ENCODE measurements at regions not wholly inside any gene's neighbourhood (a gene's known extent, or its start where the extent isn't known, plus 50 kb on each side); places are given as distances from the start of the nearest gene placed in this dataset.

DNA sequence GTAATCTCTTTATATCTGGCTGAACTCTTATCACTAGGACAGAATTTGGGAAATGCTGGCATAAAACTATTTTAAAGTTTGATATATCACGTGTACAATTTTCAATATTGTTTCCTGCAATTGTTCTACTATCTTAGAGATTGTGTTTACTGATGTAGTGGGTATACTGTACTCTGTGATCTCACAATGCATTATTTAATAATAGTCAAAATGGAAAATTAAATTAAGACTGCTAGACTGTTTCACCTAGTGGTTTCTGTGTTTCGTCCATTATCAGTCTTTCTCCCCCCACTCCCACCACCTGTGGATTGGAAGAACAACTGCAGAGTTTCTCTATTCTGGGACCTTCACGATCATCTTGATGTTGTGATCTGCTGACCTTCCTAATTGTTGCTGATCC lies 449.2 kb upstream of the SLC10A2 start:
- ChIA-PET POLR2A (no interaction called here), CTCF (no interaction called here)
- TF ChIP-seq, protein P1, sequence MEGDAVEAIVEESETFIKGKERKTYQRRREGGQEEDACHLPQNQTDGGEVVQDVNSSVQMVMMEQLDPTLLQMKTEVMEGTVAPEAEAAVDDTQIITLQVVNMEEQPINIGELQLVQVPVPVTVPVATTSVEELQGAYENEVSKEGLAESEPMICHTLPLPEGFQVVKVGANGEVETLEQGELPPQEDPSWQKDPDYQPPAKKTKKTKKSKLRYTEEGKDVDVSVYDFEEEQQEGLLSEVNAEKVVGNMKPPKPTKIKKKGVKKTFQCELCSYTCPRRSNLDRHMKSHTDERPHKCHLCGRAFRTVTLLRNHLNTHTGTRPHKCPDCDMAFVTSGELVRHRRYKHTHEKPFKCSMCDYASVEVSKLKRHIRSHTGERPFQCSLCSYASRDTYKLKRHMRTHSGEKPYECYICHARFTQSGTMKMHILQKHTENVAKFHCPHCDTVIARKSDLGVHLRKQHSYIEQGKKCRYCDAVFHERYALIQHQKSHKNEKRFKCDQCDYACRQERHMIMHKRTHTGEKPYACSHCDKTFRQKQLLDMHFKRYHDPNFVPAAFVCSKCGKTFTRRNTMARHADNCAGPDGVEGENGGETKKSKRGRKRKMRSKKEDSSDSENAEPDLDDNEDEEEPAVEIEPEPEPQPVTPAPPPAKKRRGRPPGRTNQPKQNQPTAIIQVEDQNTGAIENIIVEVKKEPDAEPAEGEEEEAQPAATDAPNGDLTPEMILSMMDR (IDR thresholded peaks at IDR 0.05; ENCODE audit: control extremely low read depth, extremely low read depth, low read depth, missing control alignments), result no peak
- no peak for DNase-seq (ENCODE audit: extremely low spot score)

DNA sequence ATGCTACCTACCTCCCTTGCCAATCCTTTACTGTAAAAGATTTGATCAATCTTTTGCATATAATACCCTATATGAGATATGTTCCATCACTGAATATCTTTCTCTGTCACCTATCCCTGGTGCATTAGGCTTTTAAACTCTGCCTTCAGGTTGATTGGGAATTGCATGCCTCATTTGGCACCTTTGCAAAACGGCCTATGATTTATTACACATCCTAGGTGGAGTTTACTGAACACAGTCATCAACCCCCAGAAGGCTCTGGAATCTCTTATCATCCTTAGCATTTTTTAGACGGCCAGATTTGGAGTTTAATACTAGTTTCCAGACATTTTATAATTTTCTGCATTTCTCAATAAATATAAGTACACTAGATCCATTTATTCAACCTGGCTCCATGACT lies 448.4 kb upstream of the SLC10A2 start:
- ChIA-PET POLR2A (no interaction called here), CTCF (no interaction called here)
- no peak for DNase-seq (ENCODE audit: extremely low spot score)

DNA sequence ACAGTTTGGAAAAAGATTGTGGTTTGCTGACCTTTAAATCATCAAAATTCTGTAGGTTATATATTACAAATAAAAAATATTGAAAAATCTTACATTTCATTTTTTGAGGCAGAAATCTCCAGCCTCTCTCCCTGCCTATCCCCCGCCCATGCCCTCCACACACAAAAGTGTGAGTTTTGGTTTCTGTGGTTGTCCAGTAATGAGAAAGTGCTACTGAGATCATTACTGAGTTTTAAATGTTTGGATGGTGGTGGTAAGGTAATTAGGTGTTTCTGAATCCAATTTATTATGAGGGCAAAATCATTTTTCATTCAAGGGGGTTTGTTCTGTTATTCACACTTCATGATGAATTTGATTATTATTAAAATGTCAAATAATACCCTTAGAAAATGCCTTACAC lies 448.0 kb upstream of the SLC10A2 start:
- POLR2A ChIA-PET, result no interaction called here
- CTCF ChIA-PET, result interaction anchor here (0.9 kb wide), 1 partner anchor 15 kb away, joined by 3 read pairs; no protein-coding TSS in a partner anchor
- DNase-seq (ENCODE audit: extremely low spot score), result no peak
- TF ChIP-seq, protein P1 (IDR thresholded peaks at IDR 0.05; ENCODE audit: control extremely low read depth, extremely low read depth, low read depth, missing control alignments), result no peak

More for the DNA sequence above, 448.4 kb upstream of the SLC10A2 start:
- TF ChIP-seq, protein P1 (IDR thresholded peaks at IDR 0.05; ENCODE audit: control extremely low read depth, extremely low read depth, low read depth, missing control alignments), result no peak

DNA sequence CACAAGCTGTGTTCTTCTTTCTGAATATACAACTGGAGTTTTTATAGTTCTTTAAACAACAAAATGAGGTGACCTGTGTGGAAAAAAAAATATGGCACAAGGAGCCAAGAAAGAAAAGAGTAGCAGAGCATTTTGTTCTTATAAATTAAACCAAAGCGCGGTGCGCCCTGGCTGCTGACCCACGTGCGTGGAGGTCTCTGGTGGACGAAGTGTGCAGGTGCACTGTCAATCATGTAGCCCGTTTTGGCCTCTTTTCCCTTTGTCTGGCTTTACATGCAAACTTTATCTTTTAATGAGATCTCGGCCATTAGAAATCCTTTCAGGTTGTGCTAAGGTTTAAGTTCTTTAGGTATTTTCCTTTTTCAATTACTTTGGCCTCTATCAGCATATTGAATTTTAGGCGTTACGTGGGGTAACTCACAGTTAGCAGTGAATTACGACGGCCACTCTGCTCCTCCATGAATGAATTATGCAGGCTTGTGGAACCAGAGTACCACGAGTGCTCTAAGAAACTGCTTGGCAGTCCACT lies 443.9 kb upstream of the SLC10A2 start:
- TF ChIP-seq, protein P1 (IDR thresholded peaks at IDR 0.05; ENCODE audit: control extremely low read depth, extremely low read depth, low read depth, missing control alignments), result no peak
- ChIA-PET POLR2A (no interaction called here), CTCF (no interaction called here)
- no peak for DNase-seq (ENCODE audit: extremely low spot score)

DNA sequence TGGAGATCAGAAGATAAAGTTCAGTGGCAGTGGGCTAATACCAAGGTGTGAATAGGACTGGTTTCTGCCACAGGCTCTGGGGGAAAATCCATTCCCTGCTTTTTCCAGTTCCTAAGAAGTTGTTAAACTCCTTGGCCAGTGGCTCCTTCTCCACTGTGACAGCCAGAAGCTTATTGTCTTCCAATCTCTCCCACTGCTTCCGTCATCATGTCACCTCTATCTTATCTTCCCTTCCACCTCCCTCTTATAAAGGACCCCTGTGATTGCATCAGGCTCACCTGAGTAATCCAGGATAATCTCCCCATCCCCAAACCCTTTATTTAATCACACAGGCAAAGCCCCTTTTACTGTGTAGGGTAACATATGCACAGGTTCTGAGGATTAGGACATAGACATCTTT lies 431.2 kb upstream of the SLC10A2 start:
- TF ChIP-seq, protein P1 (IDR thresholded peaks at IDR 0.05; ENCODE audit: control extremely low read depth, extremely low read depth, low read depth, missing control alignments), result no peak
- ChIA-PET POLR2A (no interaction called here), CTCF (no interaction called here)
- no peak for DNase-seq (ENCODE audit: extremely low spot score)

DNA sequence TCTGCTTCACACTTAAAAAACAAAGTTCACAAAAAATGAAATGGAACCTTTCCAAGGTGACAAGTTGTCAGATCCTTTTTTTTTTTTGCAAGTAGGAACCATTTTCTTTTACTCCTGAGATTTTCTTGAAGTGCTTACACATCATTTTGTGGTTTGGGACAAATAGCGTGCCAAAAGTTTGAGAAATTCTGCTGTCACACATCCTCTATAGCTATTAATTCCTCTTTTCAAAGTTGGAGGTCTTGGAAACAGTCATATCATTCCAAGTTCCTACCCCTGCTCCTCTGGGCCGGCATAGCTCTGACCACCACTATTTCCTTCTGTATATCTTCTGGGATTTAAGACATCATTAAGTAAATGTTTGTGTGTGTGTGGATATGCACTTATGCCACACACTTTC lies 421.6 kb upstream of the SLC10A2 start:
- DNase-seq (ENCODE audit: extremely low spot score), result no peak
- TF ChIP-seq, protein P1 (IDR thresholded peaks at IDR 0.05; ENCODE audit: control extremely low read depth, extremely low read depth, low read depth, missing control alignments), result no peak
- ChIA-PET POLR2A (no interaction called here), CTCF (interaction anchor here (1.3 kb wide), 1 partner anchor 14 kb away, joined by 3 read pairs; no protein-coding TSS in a partner anchor)
